ENCODE measurements at regions not wholly inside any gene's neighbourhood (a gene's known extent, or its start where the extent isn't known, plus 50 kb on each side); places are given as distances from the start of the nearest gene placed in this dataset.

- DNase-seq: no peak
Measured at GRCh38 chr16:26189536-26189935, 497.8 kb downstream of the HS3ST4 start.

- no peak for DNase-seq
Measured at GRCh38 chr16:26194526-26194925, 502.8 kb downstream of the HS3ST4 start.

- no peak for DNase-seq
Measured at GRCh38 chr16:26195225-26195624, 503.5 kb downstream of the HS3ST4 start.

- no peak for DNase-seq
Measured at GRCh38 chr16:26196310-26196709, 504.6 kb downstream of the HS3ST4 start.

- DNase-seq: no peak
Measured at GRCh38 chr16:26196802-26197201, 505.0 kb downstream of the HS3ST4 start.

- no peak for DNase-seq
Measured at GRCh38 chr16:26197707-26198106, 505.9 kb downstream of the HS3ST4 start.

- no peak for DNase-seq
Measured at GRCh38 chr16:26198221-26198620, 506.5 kb downstream of the HS3ST4 start.

GRCh38 chr16:26204138-26204537 is 512.4 kb downstream of the HS3ST4 start:
- no peak for DNase-seq

- DNase-seq: no peak
Measured at GRCh38 chr16:26211542-26211941, 519.8 kb downstream of the HS3ST4 start.

GRCh38 chr16:26212599-26212998 is 520.8 kb downstream of the HS3ST4 start:
- no peak for DNase-seq

GRCh38 chr16:26214581-26215174 is 522.9 kb downstream of the HS3ST4 start:
- DNase-seq: no peak

- DNase-seq: no peak
Measured at GRCh38 chr16:26220894-26221293, 529.1 kb downstream of the HS3ST4 start.

- no peak for DNase-seq
Measured at GRCh38 chr16:26231647-26232046, 539.9 kb downstream of the HS3ST4 start.

- DNase-seq: no peak
Measured at GRCh38 chr16:26240807-26241206, 549.0 kb downstream of the HS3ST4 start.

- DNase-seq: no peak
Measured at GRCh38 chr16:26247063-26247462, 555.3 kb downstream of the HS3ST4 start.

- DNase-seq: no peak
Measured at GRCh38 chr16:26252598-26252997, 560.8 kb downstream of the HS3ST4 start.

GRCh38 chr16:26261621-26262020 is 569.9 kb downstream of the HS3ST4 start:
- DNase-seq: no peak

- no peak for DNase-seq
Measured at GRCh38 chr16:26263406-26263805, 571.6 kb downstream of the HS3ST4 start.

- no peak for DNase-seq
Measured at GRCh38 chr16:26267641-26268040, 575.9 kb downstream of the HS3ST4 start.

GRCh38 chr16:26269673-26270072 is 577.9 kb downstream of the HS3ST4 start:
- DNase-seq: no peak

- DNase-seq: no peak
Measured at GRCh38 chr16:26273607-26274006, 581.8 kb downstream of the HS3ST4 start.

- no peak for DNase-seq
Measured at GRCh38 chr16:26275021-26275590, 583.3 kb downstream of the HS3ST4 start.

- no peak for DNase-seq
Measured at GRCh38 chr16:26276289-26276688, 584.5 kb downstream of the HS3ST4 start.

- no peak for DNase-seq
Measured at GRCh38 chr16:26281381-26282110, 589.8 kb downstream of the HS3ST4 start.

Data from NCI-H1105 (cell line).